Vagina (tissue), 2 donors: ENCODE measurements at regions not wholly inside any gene's neighbourhood (a gene's known extent, or its start where the extent isn't known, plus 50 kb on each side); places are given as distances from the start of the nearest gene placed in this dataset.

Source experiments
- DNase-seq, 2 donors: peaks; one replicate each; pipeline ENCODE4 v3.0.0-alpha.2; 2017; ENCODE audit errors: extremely low spot score in 2 of 2
- H3K27ac ChIP-seq: fragments of 200-600 bp; sonication (generic); one replicate; pipeline ENCODE4 v1.5.1; 2019
- H3K27me3 ChIP-seq: fragments of 200-600 bp; sonication (generic); one replicate; pipeline ENCODE4 v1.5.1; 2019
- H3K36me3 ChIP-seq, 2 donors: fragments of 200-600 bp; sonication (generic); one replicate each; pipeline ENCODE4 v1.5.1; 2017 to 2019
- H3K4me1 ChIP-seq: fragments of 200-600 bp; sonication (generic); one replicate; pipeline ENCODE4 v1.5.1; 2019
- H3K4me3 ChIP-seq, 2 donors: fragments of 200-600 bp; sonication (generic); 1 replicate in 1 of 2; 2 replicates in 1 of 2; pipeline ENCODE4 v1.5.1; 2016 to 2019
- H3K9me3 ChIP-seq: fragments of 200-600 bp; sonication (generic); one replicate; pipeline ENCODE4 v1.5.1; 2019
- CTCF ChIP-seq, 3 experiments: fragments of 450-650 bp in 2 of 3; fragments of 200-600 bp in 1 of 3; sonication (generic) in 1 of 3; IDR thresholded peaks; one replicate each; pipeline ENCODE4 v1.5.1; 2017 to 2019; ENCODE audit warnings: antibody characterized with exemption in 3 of 3, mild to moderate bottlenecking in 2 of 3, moderate library complexity in 2 of 3
- POLR2A ChIP-seq, 2 donors: fragments of 450-650 bp; IDR thresholded peaks; one replicate each; pipeline ENCODE4 v1.6.1; 2017; ENCODE audit warnings: antibody characterized with exemption in 2 of 2, mild to moderate bottlenecking in 2 of 2, moderate library complexity in 2 of 2
- POLR2AphosphoS5 ChIP-seq, 2 donors: sonication (generic); formaldehyde crosslinking; IDR thresholded peaks; one replicate each; pipeline ENCODE4 v1.9.0; 2017; ENCODE audit warnings: antibody characterized with exemption in 2 of 2, mild to moderate bottlenecking in 2 of 2, low read depth in 1 of 2; ENCODE audit not compliant: insufficient read depth in 1 of 2
- intact Hi-C: fragments of 100-400 bp; cut with DNase I; formaldehyde crosslinking; loops from one replicate; pipeline ENCODE4 v1.15.1; 2023

DNA sequence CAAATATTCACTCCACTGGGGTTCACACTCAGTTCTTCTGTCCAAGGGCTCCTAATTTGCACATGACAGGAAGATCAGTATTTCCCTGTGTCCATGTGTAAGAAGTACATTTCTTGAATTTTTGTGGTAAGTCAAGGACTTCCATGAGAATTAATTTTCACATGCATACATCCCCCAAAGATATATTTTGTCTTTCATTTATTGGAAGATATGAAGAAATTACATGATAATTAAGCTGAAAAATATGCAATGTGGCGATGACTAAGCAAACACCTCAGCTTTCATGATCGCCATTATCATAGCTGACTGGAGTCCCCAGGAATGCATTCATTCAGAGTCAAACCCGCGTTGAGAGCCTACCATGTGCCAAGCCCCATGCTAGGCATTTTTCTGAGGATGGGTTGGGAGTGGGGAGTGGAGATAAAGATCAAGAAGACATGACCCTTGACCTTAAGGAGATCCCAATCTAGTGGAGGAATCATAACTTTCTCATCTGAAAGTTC, 104.6 kb upstream of the F3 start:
- Histone ChIP-seq H3K27me3 (no peaks in the 10 kb centered on the region), H3K4me3 (no peak overlapping the region), H3K27ac (no peak overlapping the region), H3K9me3 (no peaks in the 10 kb centered on the region), H3K36me3 (no peaks in the 10 kb centered on the region), H3K4me1 (peaks cover 19% of the 10 kb centered on the region)
- no peak for TF ChIP-seq POLR2AphosphoS5 (IDR thresholded peaks at IDR 0.05; ENCODE audit: insufficient read depth in 1 of 2, low read depth in 1 of 2)
- TF ChIP-seq POLR2A (IDR thresholded peaks at IDR 0.05) = no peak
- no peak for TF ChIP-seq CTCF (IDR thresholded peaks at IDR 0.05)
- no peak for DNase-seq
- intact Hi-C loops = no loop called here

GRCh38 chr1:94644352-94644751, 102.8 kb upstream of the F3 start:
- Histone ChIP-seq H3K9me3 (no peaks in the 10 kb centered on the region), H3K27me3 (no peaks in the 10 kb centered on the region), H3K27ac (no peak overlapping the region), H3K36me3 (no peaks in the 10 kb centered on the region), H3K4me1 (peaks cover 19% of the 10 kb centered on the region), H3K4me3 (no peak overlapping the region)
- DNase-seq = no peak
- intact Hi-C loops = no loop called here
- TF ChIP-seq POLR2AphosphoS5 (IDR thresholded peaks at IDR 0.05; ENCODE audit: insufficient read depth in 1 of 2, low read depth in 1 of 2) (no peak), CTCF (IDR thresholded peaks at IDR 0.05) (no peak), POLR2A (IDR thresholded peaks at IDR 0.05) (no peak)

DNA sequence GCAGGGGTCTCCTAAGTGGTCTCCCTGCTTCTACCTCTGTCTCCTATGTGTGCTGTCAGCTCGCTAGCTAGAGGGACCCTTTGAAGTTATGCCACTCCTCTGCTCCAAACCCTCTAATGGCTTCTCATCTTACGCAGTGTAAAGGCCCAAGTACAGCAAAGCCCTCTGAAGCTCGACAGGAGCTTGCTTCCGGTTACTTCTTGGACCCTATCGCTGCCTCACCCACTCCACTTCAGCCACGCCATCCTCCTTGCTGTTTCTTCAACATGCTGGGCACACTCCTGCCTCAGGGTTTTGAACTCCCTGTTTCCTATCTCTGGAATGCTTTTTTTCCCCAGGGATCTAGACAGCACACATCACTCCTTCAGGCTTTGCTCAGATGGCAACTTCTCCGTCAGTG, 102.3 kb upstream of the F3 start:
- Histone ChIP-seq H3K27ac (no peak overlapping the region), H3K27me3 (no peaks in the 10 kb centered on the region), H3K36me3 (no peaks in the 10 kb centered on the region), H3K4me3 (no peak overlapping the region), H3K9me3 (no peaks in the 10 kb centered on the region), H3K4me1 (peaks cover 16% of the 10 kb centered on the region)
- TF ChIP-seq POLR2A (IDR thresholded peaks at IDR 0.05) (no peak), CTCF (IDR thresholded peaks at IDR 0.05) (no peak), POLR2AphosphoS5 (IDR thresholded peaks at IDR 0.05; ENCODE audit: insufficient read depth in 1 of 2, low read depth in 1 of 2) (no peak)
- DNase-seq = no peak
- intact Hi-C loops = no loop called here

DNA sequence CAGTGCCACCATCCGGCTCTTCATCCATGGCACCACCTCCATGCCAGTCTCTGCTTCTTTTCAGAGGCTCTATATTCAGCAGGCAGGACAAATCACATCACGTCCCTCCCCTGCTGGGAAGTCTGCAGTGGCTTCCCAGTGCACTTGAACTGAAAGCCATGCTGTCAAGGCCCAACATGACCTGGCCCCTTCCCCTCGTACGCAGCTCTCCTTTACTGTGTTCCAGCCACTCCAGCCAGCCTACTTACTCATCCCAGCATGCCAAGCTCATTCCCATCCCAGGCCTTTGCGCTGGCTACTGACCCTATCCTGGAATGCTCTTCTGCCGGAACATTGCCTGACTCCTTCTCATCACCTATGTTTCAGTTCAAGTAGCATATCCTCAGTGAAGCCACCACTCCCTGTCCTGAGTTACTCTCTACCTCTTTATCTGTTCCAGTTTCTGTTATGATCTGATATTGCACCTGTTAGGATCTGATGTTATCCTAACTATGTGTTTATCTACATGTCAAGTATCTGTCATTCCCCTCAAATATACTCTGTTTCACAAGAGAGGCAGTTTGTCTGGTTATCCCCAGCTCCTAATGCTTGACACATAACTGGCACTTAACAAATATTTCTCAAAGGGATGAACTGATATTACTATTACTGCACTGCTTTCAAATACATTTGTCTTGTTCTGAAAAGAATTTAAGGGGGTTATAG, 101.2 kb upstream of the F3 start:
- DNase-seq = no peak
- Histone ChIP-seq H3K4me1 (peaks cover 6% of the 10 kb centered on the region), H3K27ac (no peak overlapping the region), H3K36me3 (no peaks in the 10 kb centered on the region), H3K9me3 (no peaks in the 10 kb centered on the region), H3K27me3 (no peaks in the 10 kb centered on the region), H3K4me3 (no peak overlapping the region)
- intact Hi-C loops = no loop called here
- TF ChIP-seq POLR2AphosphoS5 (IDR thresholded peaks at IDR 0.05; ENCODE audit: insufficient read depth in 1 of 2, low read depth in 1 of 2) (no peak), POLR2A (IDR thresholded peaks at IDR 0.05) (no peak), CTCF (IDR thresholded peaks at IDR 0.05) (no peak)

GRCh38 chr1:94641990-94642389, 100.4 kb upstream of the F3 start:
- DNase-seq = peak in 1 of 2 donors; percentile 75
- Histone ChIP-seq H3K4me3 (no peak overlapping the region), H3K4me1 (no peaks in the 10 kb centered on the region), H3K36me3 (no peaks in the 10 kb centered on the region), H3K27ac (no peak overlapping the region), H3K27me3 (no peaks in the 10 kb centered on the region), H3K9me3 (no peaks in the 10 kb centered on the region)
- intact Hi-C loops = no loop called here
- TF ChIP-seq POLR2AphosphoS5 (IDR thresholded peaks at IDR 0.05; ENCODE audit: insufficient read depth in 1 of 2, low read depth in 1 of 2) (no peak), POLR2A (IDR thresholded peaks at IDR 0.05) (no peak), CTCF (IDR thresholded peaks at IDR 0.05) (no peak)
